SU-DHL-6 (cell line): ENCODE measurements at regions not wholly inside any gene's neighbourhood (a gene's known extent, or its start where the extent isn't known, plus 50 kb on each side); places are given as distances from the start of the nearest gene placed in this dataset.

Source experiments
- CTCF ChIP-seq: fragments of 200-600 bp; sonication (generic); IDR thresholded peaks from one replicate; pipeline ENCODE4 v1.5.1; 2017; ENCODE audit warnings: antibody characterized with exemption, mild to moderate bottlenecking, low read length, moderate library complexity; ENCODE audit not compliant: insufficient read depth, poor library complexity, severe bottlenecking
- EZH2phosphoT487 ChIP-seq: fragments of 200-600 bp; sonication (generic), shearing (Covaris generic); conservative IDR thresholded peaks from 2 replicates; pipeline ENCODE4 v1.6.1; 2018; ENCODE audit warnings: mild to moderate bottlenecking, antibody characterized with exemption, low read length, moderate library complexity, mixed read lengths

DNA sequence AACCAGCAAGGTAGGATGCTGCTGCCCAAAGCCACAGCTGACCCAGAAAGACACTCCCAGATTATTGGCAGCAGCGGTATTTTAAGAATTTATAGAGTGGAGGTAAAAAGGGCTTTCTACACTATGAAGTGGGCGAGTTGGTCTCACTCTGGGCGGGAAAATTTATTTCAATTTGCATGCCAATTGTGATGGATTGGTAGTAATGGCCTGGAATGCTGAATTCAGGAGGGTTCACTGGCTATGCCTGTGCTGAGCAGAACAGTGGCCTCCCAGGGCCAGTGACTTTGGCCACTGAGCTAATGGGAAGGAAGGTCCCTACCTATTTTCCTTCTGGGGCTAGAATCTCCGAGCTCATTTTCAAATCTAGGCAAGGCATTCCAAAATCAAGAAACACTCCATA, 243.5 kb downstream of the TSHZ3 start:
- TF ChIP-seq CTCF (no peak), EZH2phosphoT487 (no peak)
